Endothelial cell of umbilical vein (primary cell): ENCODE measurements at regions not wholly inside any gene's neighbourhood (a gene's known extent, or its start where the extent isn't known, plus 50 kb on each side); places are given as distances from the start of the nearest gene placed in this dataset.

Source experiments
- BruUV-seq: library from RNA; stranded (reverse); fragments of 400-500 nt; replicated peaks from 2 replicates; lab custom pipeline; 2021; lab: Mats Ljungman, UMichigan
- CTCF ChIA-PET: fragments of 300-600, 350-600 bp; sonication (Branson Sonifier 250); formaldehyde crosslinking; loops from one replicate; lab custom pipeline; 2021; ENCODE audit warnings: antibody characterized with exemption, inconsistent platforms; lab: Charles Lee
- POLR2A ChIA-PET: fragments of 300-600, 350-600 bp; sonication (Branson Sonifier 250); formaldehyde crosslinking; loops from one replicate; lab custom pipeline; 2021; ENCODE audit warnings: antibody characterized with exemption, inconsistent platforms; lab: Charles Lee
- DNase-seq: peaks from one replicate; pipeline ENCODE4 v3.0.0-alpha.2; 2011; ENCODE audit warnings: low read depth, low spot score
- FAIRE-seq: peaks from 2 replicates; lab custom pipeline; 2011; peaks lifted over from hg19 to GRCh38; lab: Jason Lieb, UNC
- H2AFZ ChIP-seq: 2 replicates; pipeline ENCODE4 v1.6.0; 2012; ENCODE audit warnings: low read depth, low read length, control low read depth, inconsistent platforms
- H3K27ac ChIP-seq: 2 replicates; pipeline ENCODE4 v1.5.1; 2011; ENCODE audit warnings: low read depth, mild to moderate bottlenecking, control low read depth, low read length, moderate library complexity; ENCODE audit not compliant: insufficient read depth
- H3K27me3 ChIP-seq, 2 experiments: 2 replicates each; pipeline versions ENCODE4 v1.6.0 to v1.6.1; 2011; ENCODE audit warnings: low read length in 2 of 2, mixed read lengths in 1 of 2; ENCODE audit not compliant: control insufficient read depth in 2 of 2, insufficient read depth in 2 of 2
- H3K36me3 ChIP-seq, 2 experiments: 2 replicates in 1 of 2; 3 replicates in 1 of 2; pipeline ENCODE4 v1.5.1; 2011; ENCODE audit warnings: low read length in 2 of 2, mild to moderate bottlenecking in 1 of 2, moderate library complexity in 1 of 2; ENCODE audit not compliant: control insufficient read depth in 2 of 2, insufficient read depth in 2 of 2; ENCODE audit errors: extremely low read depth in 1 of 2
- H3K4me1 ChIP-seq: 3 replicates; pipeline ENCODE4 v1.5.1; 2011; ENCODE audit warnings: mild to moderate bottlenecking, low read length; ENCODE audit not compliant: control insufficient read depth, insufficient read depth; ENCODE audit errors: extremely low read depth
- H3K4me2 ChIP-seq: 2 replicates; pipeline ENCODE4 v1.6.1; 2011; ENCODE audit warnings: low read length, control low read depth, mixed read lengths; ENCODE audit not compliant: insufficient read depth
- H3K4me3 ChIP-seq, 3 experiments: fragments of 200-600 bp in 1 of 3; sonication (generic), shearing (Covaris generic) in 1 of 3; replicated peaks in 1 of 3; 2 replicates each; pipeline ENCODE4 v1.5.1; 2011 to 2016; ENCODE audit warnings: control low read depth in 3 of 3, low read length in 3 of 3, mild to moderate bottlenecking in 2 of 3, inconsistent platforms in 1 of 3, low read depth in 1 of 3, moderate library complexity in 1 of 3; ENCODE audit not compliant: insufficient read depth in 1 of 3
- H3K79me2 ChIP-seq: 2 replicates; pipeline ENCODE4 v1.6.0; 2012; ENCODE audit warnings: low read length, inconsistent platforms; ENCODE audit not compliant: control insufficient read depth, insufficient read depth
- H3K9ac ChIP-seq: replicated peaks from 2 replicates; pipeline ENCODE3; 2011; ENCODE audit warnings: low read length, control low read depth; ENCODE audit not compliant: insufficient read depth; ENCODE audit errors: extremely low read depth
- H3K9me1 ChIP-seq: replicated peaks from 3 replicates; pipeline ENCODE4 v1.6.0; 2011; ENCODE audit warnings: mild to moderate bottlenecking, low read length; ENCODE audit not compliant: control insufficient read depth, insufficient read depth; ENCODE audit errors: extremely low read depth
- H3K9me3 ChIP-seq: replicated peaks from 2 replicates; pipeline ENCODE4 v1.5.1; 2012; ENCODE audit warnings: low read length, inconsistent platforms; ENCODE audit not compliant: control insufficient read depth, insufficient read depth
- H4K20me1 ChIP-seq: replicated peaks from 2 replicates; pipeline ENCODE3; 2011; ENCODE audit warnings: mild to moderate bottlenecking, low read length; ENCODE audit not compliant: control insufficient read depth, insufficient read depth; ENCODE audit errors: extremely low read depth
- CTCF ChIP-seq, 2 donors: IDR thresholded peaks; 1 replicate in 1 of 2; 2 replicates in 1 of 2; pipeline ENCODE4 v1.5.1; 2011; ENCODE audit warnings: low read length in 2 of 2, mild to moderate bottlenecking in 2 of 2, moderate library complexity in 2 of 2, control low read depth in 1 of 2, inconsistent platforms in 1 of 2, low read depth in 1 of 2; ENCODE audit not compliant: insufficient read depth in 1 of 2; ENCODE audit errors: extremely low read depth in 1 of 2
- EZH2 ChIP-seq: IDR thresholded peaks from 2 replicates; pipeline ENCODE4 v1.6.1; 2012; ENCODE audit warnings: borderline replicate concordance, low read depth, mild to moderate bottlenecking, moderate library complexity, low read length, inconsistent platforms; ENCODE audit not compliant: severe bottlenecking
- FOS ChIP-seq: IDR thresholded peaks from 2 replicates; pipeline ENCODE4 v1.6.1; 2011; ENCODE audit warnings: mild to moderate bottlenecking, low read length, moderate library complexity, borderline replicate concordance; ENCODE audit not compliant: insufficient read depth
- GATA2 ChIP-seq: IDR thresholded peaks from 2 replicates; pipeline ENCODE4 v1.7.0; 2011; ENCODE audit warnings: low read depth, mild to moderate bottlenecking, moderate library complexity, mixed read lengths, low read length; ENCODE audit not compliant: insufficient read length, insufficient read depth
- JUN ChIP-seq: IDR thresholded peaks from 2 replicates; pipeline ENCODE4 v1.6.1; 2011; ENCODE audit warnings: borderline replicate concordance, low read depth; ENCODE audit not compliant: insufficient read length, insufficient read depth
- MAX ChIP-seq: IDR thresholded peaks from 2 replicates; pipeline ENCODE4 v1.6.1; 2011; ENCODE audit not compliant: insufficient read depth, insufficient read length
- MYC ChIP-seq: IDR thresholded peaks from one replicate; pipeline ENCODE4 v1.6.1; 2011; ENCODE audit warnings: mild to moderate bottlenecking, low read depth, low read length
- POLR2A ChIP-seq: IDR thresholded peaks from 2 replicates; pipeline ENCODE4 v1.6.1; 2012; ENCODE audit warnings: low read depth, mild to moderate bottlenecking, control low read depth, low read length
- POLR2AphosphoS5 ChIP-seq: IDR thresholded peaks from 2 replicates; pipeline ENCODE4 v1.6.1; 2012; ENCODE audit warnings: low read depth, mild to moderate bottlenecking, control low read depth, low read length, moderate library complexity; ENCODE audit not compliant: insufficient read depth
- dilution Hi-C: fragments of 300-500 bp; cut with MboI; formaldehyde crosslinking; loops from one replicate; pipeline ENCODE4 v1.15.0; 2019; ENCODE audit warnings: low sequenced_read_pairs; ENCODE audit not compliant: extremely low pct_ligation_motif_present
- intact Hi-C: fragments of 100-400 bp; cut with micrococcal nuclease; formaldehyde crosslinking; loops from one replicate; pipeline ENCODE4 v1.10.0; 2022

GRCh38 chr10:44851881-44852280 lies 59.3 kb upstream of the TMEM72 start:
- H3K9me3 ChIP-seq = no peaks in the 10 kb centered on the region
- H3K36me3 ChIP-seq = no peaks in the 10 kb centered on the region
- ChIA-PET CTCF (no interaction called here), POLR2A (no interaction called here)
- H3K4me1 ChIP-seq = no peaks in the 10 kb centered on the region
- no peak overlapping the region for H3K27ac ChIP-seq
- no peaks in the 10 kb centered on the region for H4K20me1 ChIP-seq
- H3K4me2 ChIP-seq = no peak overlapping the region
- H3K9me1 ChIP-seq = no peaks in the 10 kb centered on the region
- H3K9ac ChIP-seq = no peak overlapping the region
- dilution Hi-C loops = no loop called here
- FAIRE-seq (no peak), DNase-seq (no peak)
- no peak for TF ChIP-seq POLR2AphosphoS5
- TF ChIP-seq JUN = no peak
- TF ChIP-seq EZH2 = no peak
- no peak for TF ChIP-seq POLR2A
- TF ChIP-seq MAX = no peak
- no peak for TF ChIP-seq CTCF (IDR thresholded peaks at IDR 0.05; ENCODE audit: extremely low read depth in 1 of 2, insufficient read depth in 1 of 2, low read depth in 1 of 2, low read length in 2 of 2)
- no peak for TF ChIP-seq GATA2
- TF ChIP-seq FOS = no peak
- TF ChIP-seq MYC = no peak
- no peak overlapping the region for H2AFZ ChIP-seq
- no peaks in the 10 kb centered on the region for H3K27me3 ChIP-seq
- no peaks in the 10 kb centered on the region for H3K79me2 ChIP-seq
- intact Hi-C loops = loop anchor here (10.0 kb wide), 2 partner anchors 177 to 287 kb away; no protein-coding TSS in a partner anchor
- H3K4me3 ChIP-seq = no peak overlapping the region
- BruUV-seq = no TSS peak
